ENCODE measurements at regions not wholly inside any gene's neighbourhood (a gene's known extent, or its start where the extent isn't known, plus 50 kb on each side); places are given as distances from the start of the nearest gene placed in this dataset.

GRCh38 chr9:108095496-108095895 is 605.9 kb upstream of the KLF4 start:
- H4K20me1 ChIP-seq (ENCODE audit: insufficient read depth), result no peaks in the 10 kb centered on the region
- H3K4me1 ChIP-seq (ENCODE audit: low read depth, poor library complexity, severe bottlenecking), result peaks cover 20% of the 10 kb centered on the region
- H3K27ac ChIP-seq, result no peak overlapping the region
- H3K4me3 ChIP-seq (IDR thresholded peaks at IDR 0.05; ENCODE audit: insufficient read depth, low read depth, low read length), result no peak overlapping the region
- H2AFZ ChIP-seq (ENCODE audit: low read depth), result no peak overlapping the region
- no peak overlapping the region for H3K4me2 ChIP-seq
- TF ChIP-seq, protein P1, sequence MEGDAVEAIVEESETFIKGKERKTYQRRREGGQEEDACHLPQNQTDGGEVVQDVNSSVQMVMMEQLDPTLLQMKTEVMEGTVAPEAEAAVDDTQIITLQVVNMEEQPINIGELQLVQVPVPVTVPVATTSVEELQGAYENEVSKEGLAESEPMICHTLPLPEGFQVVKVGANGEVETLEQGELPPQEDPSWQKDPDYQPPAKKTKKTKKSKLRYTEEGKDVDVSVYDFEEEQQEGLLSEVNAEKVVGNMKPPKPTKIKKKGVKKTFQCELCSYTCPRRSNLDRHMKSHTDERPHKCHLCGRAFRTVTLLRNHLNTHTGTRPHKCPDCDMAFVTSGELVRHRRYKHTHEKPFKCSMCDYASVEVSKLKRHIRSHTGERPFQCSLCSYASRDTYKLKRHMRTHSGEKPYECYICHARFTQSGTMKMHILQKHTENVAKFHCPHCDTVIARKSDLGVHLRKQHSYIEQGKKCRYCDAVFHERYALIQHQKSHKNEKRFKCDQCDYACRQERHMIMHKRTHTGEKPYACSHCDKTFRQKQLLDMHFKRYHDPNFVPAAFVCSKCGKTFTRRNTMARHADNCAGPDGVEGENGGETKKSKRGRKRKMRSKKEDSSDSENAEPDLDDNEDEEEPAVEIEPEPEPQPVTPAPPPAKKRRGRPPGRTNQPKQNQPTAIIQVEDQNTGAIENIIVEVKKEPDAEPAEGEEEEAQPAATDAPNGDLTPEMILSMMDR (conservative IDR thresholded peaks at IDR 0.05; ENCODE audit: low read depth, low read length), result no peak
- no peaks in the 10 kb centered on the region for H3K36me3 ChIP-seq (ENCODE audit: insufficient read depth)
- H3K27me3 ChIP-seq (ENCODE audit: insufficient read depth, low read depth), result no peaks in the 10 kb centered on the region
- no peak overlapping the region for H3K9ac ChIP-seq
- no peaks in the 10 kb centered on the region for H3K79me2 ChIP-seq (ENCODE audit: insufficient read depth, low read depth)

DNA sequence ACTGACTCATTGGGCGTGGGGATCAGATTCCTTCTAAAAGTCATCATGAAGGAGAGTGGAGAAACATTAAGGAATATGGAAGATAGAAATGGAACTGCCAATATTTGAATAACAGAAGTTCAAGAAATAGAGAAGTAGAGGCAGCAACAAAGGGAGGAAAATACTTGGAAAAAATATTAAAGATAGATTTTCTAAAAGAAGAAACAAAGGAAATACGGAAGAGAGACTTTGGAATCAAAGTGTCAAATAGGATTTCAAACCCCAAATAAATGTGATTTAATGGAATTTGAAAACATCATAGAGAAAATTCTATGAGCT is 605.1 kb upstream of the KLF4 start:
- Histone ChIP-seq H3K9ac (no peak overlapping the region), H2AFZ (ENCODE audit: low read depth) (no peak overlapping the region), H3K4me2 (no peak overlapping the region), H3K27me3 (ENCODE audit: insufficient read depth, low read depth) (no peaks in the 10 kb centered on the region), H3K36me3 (ENCODE audit: insufficient read depth) (no peaks in the 10 kb centered on the region), H3K79me2 (ENCODE audit: insufficient read depth, low read depth) (no peaks in the 10 kb centered on the region), H3K4me1 (ENCODE audit: low read depth, poor library complexity, severe bottlenecking) (peaks cover 17% of the 10 kb centered on the region), H4K20me1 (ENCODE audit: insufficient read depth) (no peaks in the 10 kb centered on the region), H3K27ac (no peak overlapping the region), H3K4me3 (IDR thresholded peaks at IDR 0.05; ENCODE audit: insufficient read depth, low read depth, low read length) (no peak overlapping the region)
- TF ChIP-seq, protein P1 (conservative IDR thresholded peaks at IDR 0.05; ENCODE audit: low read depth, low read length), result no peak

GRCh38 chr9:108093773-108094675 is 604.5 kb upstream of the KLF4 start:
- H2AFZ ChIP-seq (ENCODE audit: low read depth), result no peak overlapping the region
- H3K27me3 ChIP-seq (ENCODE audit: insufficient read depth, low read depth), result no peaks in the 10 kb centered on the region
- H4K20me1 ChIP-seq (ENCODE audit: insufficient read depth), result no peaks in the 10 kb centered on the region
- no peak overlapping the region for H3K4me3 ChIP-seq (IDR thresholded peaks at IDR 0.05; ENCODE audit: insufficient read depth, low read depth, low read length)
- TF ChIP-seq, protein P1 (conservative IDR thresholded peaks at IDR 0.05; ENCODE audit: low read depth, low read length), result no peak
- no peaks in the 10 kb centered on the region for H3K79me2 ChIP-seq (ENCODE audit: insufficient read depth, low read depth)
- peaks cover 17% of the 10 kb centered on the region for H3K4me1 ChIP-seq (ENCODE audit: low read depth, poor library complexity, severe bottlenecking)
- no peaks in the 10 kb centered on the region for H3K36me3 ChIP-seq (ENCODE audit: insufficient read depth)
- no peak overlapping the region for H3K9ac ChIP-seq
- no peak overlapping the region for H3K27ac ChIP-seq
- H3K4me2 ChIP-seq, result no peak overlapping the region

DNA sequence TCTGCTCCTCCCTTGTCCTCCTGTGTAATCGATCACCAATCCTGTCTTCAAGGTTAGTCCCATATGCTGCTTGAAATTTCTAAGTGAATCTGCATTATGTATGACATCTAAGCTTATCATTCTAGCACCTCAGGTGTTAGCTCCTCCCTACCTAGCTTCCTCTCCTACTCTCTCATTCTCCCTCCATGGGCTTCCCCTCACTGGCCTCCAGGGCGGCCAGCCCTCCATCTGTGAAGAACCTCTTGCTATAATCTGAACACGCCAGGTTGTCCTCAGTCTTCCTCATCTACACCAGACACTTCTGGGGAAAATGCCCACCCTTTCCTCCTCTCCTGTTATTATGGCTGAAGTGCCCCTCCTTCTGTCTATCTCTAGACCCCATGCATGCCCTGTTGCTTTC is 599.3 kb upstream of the KLF4 start:
- H3K9ac ChIP-seq, result no peak overlapping the region
- no peaks in the 10 kb centered on the region for H3K79me2 ChIP-seq (ENCODE audit: insufficient read depth, low read depth)
- H3K27ac ChIP-seq, result no peak overlapping the region
- H4K20me1 ChIP-seq (ENCODE audit: insufficient read depth), result no peaks in the 10 kb centered on the region
- H3K27me3 ChIP-seq (ENCODE audit: insufficient read depth, low read depth), result no peaks in the 10 kb centered on the region
- H3K4me3 ChIP-seq (IDR thresholded peaks at IDR 0.05; ENCODE audit: insufficient read depth, low read depth, low read length), result no peak overlapping the region
- peaks cover 19% of the 10 kb centered on the region for H3K4me1 ChIP-seq (ENCODE audit: low read depth, poor library complexity, severe bottlenecking)
- H2AFZ ChIP-seq (ENCODE audit: low read depth), result no peak overlapping the region
- no peaks in the 10 kb centered on the region for H3K36me3 ChIP-seq (ENCODE audit: insufficient read depth)
- no peak overlapping the region for H3K4me2 ChIP-seq
- TF ChIP-seq, protein P1 (conservative IDR thresholded peaks at IDR 0.05; ENCODE audit: low read depth, low read length), result no peak

Data from KMS-11 (cell line).